Hematopoietic multipotent progenitor cell treated with erythropoietin and hydrocortisone succinate and interleukin-3 and kit ligand, for 6 days (in vitro differentiated cells): ENCODE measurements at regions not wholly inside any gene's neighbourhood (a gene's known extent, or its start where the extent isn't known, plus 50 kb on each side); places are given as distances from the start of the nearest gene placed in this dataset.

Experiments
- DNase-seq: peaks from one replicate; pipeline ENCODE4 v3.0.0-alpha.2; 2015

DNA sequence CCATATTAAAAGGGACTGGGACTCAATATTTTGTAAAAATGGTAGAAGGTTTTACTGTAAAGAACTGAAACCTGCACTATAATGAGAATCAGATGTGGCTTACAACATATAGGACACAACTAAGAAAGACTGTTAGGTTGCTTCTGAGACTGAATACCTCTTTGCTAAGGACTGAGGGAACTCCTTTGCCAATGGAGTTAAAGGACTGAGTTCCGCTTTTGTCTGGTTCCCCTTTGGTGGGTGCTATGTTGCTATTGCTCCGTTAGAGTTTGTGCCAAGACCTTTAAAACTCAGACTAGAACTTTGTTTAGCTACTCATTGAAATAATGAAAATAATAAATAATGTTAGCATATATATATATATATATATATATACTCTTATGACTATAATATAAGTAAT lies 147.8 kb upstream of the KCNMB2 start:
- no peak for DNase-seq

DNA sequence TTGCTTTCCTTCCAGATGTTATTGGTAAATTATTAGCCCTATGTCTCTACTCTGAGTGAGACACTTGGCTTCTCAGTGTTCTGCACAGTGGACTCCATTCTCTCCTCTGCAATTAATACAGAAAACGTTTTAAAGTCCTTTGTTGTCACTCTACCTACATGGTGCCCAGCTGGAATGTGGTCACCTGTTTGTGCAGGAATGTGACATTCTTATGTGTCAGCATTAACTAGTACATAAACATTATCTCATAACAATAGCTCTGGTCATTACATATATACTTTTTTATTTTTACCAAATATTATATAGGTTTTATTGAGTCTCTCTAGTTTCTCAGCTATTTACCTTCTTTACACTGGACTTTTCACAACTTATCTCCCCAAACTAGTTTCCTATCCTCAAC lies 147.0 kb upstream of the KCNMB2 start:
- DNase-seq: no peak

DNA sequence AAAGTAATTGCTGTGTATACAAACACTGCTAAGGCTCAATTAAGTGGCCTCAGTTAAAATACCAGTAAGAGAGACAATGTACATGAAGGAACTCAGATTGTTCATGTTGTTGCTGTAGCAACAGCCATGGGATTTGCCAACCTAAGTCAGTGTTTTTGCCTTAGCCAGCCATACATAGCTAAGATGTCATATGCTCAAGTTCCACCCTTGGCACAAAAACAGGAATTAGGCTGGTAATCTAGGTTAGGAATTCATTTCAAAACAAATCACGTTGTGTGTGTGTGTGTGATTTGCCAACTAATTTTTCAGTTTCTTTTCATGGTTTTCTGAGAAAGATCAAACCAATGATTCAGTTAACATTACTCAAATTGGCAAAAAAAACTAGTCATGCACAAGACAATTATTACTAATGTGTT lies 143.7 kb upstream of the KCNMB2 start:
- no peak for DNase-seq

DNA sequence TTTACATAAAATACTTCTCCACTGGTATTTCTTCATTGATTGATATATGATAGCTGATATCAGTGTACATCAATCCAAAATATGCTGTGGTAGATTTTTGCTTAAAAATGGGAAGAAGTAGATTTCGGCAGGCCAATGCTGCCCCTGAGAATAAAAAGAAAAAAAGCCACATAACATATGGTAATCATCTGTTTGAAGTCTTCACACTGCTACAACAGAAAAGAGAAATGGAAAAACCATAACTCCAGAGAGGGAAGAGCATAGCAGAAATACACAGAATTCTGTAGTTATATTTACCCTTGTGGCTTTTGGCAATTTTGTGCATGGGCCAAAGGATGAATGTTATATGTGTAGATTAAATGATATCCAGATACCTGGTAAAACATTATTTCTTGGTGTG lies 143.1 kb upstream of the KCNMB2 start:
- DNase-seq: no peak

DNA sequence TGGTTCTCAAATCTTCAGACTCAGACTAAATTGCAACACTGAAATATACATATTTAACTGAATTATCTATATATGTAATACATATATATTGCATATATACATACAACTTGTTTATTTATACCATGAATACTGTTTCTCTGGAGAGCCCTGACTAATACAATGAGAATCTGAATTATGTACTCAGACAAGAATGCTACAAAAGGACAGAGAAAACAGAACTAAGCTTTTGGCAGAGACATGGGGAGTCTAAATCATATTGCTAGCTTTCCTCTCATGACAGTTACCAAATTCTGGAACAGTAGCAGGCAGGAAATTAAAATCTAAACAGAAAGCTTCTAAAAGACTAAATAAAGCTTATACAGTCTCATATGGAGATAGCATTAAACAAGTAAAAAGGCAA lies 142.4 kb upstream of the KCNMB2 start:
- DNase-seq: no peak

DNA sequence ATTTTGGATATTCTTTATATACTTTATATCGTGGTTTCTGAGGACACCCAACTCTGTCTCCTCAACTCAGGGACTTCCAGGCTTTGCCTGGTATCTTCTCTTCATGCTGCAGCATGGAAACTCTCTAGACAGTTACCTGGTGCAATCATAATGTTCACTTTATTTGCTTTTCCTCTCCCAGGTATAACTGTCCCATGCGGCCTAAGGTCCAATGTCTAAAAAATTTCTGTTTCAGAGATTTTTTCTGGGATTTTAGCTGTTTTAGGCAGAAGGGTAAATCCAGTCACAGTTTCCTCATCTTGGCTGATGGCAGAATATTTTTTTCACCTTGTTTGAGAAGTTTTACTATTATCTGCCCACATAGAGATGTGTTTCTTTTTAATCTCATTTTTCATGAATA lies 139.9 kb upstream of the KCNMB2 start:
- no peak for DNase-seq

DNA sequence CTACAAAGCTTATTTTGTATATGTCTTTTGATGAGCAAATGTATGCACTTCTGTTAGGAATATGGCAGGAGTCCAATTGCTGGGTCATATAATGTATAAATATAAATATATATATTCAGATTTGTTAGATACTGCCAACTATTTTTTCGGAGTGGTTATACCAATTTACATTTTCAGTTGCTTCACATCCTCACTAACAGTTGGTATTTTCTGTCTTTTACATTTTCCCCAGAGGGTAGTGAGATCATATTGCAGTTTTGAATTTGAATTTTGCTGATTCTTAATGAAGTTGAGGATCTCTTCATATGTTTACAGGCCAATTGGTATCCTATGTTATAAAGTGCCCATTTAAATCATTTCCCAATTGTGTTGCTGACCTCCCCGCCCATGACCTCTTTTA lies 139.0 kb upstream of the KCNMB2 start:
- no peak for DNase-seq

DNA sequence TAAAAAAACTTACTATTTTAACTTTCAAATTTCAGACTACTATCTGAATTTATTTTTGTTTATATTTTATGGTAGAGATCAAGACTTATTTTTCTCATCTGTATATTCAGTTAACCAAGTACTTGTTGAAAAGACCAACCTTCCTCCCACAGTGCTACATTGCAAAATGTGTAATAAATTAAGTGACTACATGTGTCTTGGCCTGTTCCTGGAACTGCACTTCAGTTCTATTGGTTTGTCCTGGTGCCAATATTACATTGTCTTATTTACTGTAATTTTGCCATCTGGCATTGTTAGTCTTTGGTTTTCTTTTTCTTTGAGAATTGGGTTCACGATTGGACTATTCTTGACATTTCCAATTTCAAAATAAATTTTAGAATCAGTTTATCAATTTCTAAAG lies 138.4 kb upstream of the KCNMB2 start:
- no peak for DNase-seq

DNA sequence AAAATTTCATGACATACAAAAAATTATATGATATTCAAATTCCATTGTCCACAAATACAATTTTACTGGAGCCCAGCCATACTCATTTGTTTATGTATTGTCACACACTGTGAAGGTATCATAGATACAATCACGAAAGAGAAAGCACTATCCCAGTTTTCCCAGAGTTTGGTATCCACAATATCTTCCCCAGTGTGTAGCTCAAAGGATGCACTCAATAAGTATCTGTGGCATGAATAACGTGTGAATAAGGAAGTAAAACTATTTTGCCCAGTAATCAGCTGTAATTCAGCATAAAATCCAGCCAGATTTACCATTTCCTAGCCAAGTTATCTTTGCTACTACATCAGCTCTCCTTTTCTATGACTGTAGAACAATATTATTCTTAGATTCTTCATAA lies 131.3 kb upstream of the KCNMB2 start:
- no peak for DNase-seq

DNA sequence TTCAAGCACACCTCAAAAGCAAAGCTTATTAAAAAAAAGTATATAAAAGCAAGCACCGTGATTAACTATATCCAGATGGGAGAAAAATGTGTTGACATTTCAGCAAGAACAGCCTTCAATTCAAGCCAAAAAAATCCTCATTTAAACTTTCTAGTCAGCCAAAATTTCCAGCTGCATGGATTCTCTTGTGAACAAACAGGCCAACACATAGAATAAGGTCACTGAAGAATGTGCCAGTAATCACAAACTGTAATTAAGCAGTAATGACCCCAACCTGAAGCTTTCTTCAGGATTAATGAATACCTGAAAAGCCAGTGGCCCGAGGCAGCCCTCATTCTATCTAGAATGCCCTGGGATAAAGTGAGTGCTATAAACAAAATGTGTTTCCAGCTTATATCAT lies 130.7 kb upstream of the KCNMB2 start:
- DNase-seq: no peak

DNA sequence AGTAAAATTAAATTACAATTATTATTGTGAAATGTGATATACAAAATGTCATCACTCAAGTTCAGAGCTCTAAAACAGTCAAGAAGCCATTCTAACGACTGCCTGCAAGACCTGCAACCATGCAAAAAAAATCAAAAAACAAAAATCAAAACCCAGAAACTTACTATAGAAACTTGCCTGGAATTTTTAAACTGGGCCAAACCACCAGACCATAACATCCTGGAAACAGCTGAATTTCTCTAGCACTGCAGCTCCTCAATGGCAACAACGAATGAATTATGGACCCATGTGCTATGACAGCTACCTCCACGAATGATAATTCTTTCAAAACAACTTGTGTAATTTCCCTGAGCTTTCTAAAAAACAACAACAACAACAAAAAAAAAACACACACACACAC lies 130.0 kb upstream of the KCNMB2 start:
- DNase-seq: no peak

DNA sequence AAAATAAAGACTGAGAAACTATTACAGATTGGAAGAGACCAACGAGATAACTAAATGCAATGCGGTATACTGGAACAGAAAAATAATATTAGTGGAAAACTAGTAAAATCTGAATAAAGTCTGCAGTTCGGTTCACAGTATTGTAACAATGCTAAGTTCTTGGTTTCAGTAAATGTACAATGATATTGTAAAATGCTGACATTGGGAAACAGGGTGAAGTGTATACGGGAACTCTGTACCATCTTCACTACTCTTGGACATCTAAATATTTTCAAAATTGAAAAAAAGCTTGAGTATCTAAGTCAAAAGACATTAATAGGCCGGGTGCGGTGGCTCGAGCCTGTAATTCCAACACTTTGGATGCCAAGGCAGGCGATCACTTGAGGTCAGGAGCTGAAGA lies 120.9 kb upstream of the KCNMB2 start:
- DNase-seq: no peak

DNA sequence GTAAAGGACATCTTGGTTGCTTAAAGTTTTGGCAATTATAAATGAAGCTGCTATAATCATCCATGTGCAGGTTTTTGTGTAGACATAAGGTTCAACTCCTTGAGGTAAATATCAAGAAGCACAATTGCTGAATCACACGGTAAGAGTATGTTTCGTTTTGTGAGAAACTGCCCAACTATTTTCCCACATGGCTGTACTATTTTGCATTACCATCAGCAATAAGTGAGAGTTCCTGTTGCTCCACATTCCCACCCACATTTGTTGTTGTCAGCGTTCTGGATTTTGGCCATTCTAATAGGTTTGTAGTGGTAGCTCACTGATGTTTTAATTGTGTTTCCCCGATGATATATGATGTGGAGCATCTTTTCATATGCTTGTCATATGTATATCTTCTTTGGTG lies 118.5 kb upstream of the KCNMB2 start:
- no peak for DNase-seq

DNA sequence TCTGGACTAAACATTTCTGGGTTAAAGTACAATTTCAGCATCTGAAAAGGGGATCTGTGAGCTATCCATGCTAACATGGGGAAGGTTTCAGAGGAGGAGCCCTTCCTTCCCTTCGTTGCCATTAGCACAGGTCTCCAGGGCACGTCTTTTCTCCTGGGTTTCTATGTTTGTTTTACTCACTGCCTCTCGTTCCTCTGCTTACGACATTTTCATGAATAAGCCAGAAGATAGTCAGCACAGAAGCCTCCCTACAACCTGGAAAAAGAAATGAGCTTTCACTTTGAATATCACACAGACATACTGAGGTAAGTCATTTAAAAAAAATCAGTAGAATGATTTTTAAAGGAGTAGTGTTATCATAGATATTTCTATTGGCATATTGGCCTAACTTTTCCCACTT lies 117.2 kb upstream of the KCNMB2 start:
- no peak for DNase-seq

DNA sequence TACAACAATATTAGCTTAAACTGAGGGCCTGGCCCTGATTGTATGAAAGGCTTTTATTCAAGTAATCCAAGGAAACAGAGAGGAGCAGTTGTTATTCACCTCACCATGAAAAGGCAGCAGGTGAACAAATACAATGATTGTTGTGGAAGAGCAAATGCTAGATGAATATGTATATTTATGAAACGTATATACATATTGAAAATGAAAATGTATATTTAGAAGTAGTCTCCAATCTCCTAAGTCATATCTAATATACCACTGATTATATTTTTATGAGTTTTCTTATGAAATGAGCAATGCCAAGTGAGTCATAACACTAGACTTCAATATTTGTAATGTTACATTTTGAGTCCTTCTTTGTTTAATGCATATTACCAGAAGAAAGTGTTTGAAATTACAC lies 116.2 kb upstream of the KCNMB2 start:
- DNase-seq: no peak

DNA sequence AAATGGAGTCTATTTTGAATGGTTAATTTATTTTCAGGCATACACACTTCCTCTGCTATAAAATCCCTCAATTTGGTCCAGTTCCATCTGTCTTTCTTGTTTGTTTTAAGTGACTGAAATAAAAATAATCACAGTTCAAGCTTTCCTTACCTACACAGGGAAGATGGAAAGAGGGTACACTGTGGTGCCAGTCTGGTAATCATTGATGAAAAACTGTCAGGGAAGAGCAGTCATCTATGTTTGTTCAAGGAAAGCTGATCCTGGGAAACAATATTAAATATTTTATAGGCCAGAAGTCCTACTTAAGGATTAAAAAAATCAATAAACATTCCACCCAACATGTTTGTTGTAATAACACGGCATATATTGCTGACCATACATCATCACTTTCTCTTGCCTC lies 115.2 kb upstream of the KCNMB2 start:
- no peak for DNase-seq

DNA sequence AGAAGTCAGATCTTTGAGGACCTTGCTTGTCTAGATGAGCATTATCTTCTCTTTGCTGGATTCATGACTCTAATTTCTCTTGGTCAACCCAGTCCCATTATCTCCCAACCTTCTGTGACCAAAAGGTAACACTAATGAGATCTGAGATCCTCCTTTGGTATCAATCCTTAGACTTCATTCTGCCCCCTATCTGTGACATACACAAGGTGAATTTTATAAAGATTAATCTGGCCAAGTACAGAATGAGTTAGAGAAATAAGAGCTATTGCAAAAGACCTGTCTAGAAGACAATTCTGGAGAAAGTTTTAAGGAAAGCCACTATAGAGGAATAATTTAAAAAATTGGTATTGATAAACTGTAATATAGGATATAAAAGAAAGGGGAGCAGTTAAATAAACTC lies 113.8 kb upstream of the KCNMB2 start:
- DNase-seq: peak; percentile 5

DNA sequence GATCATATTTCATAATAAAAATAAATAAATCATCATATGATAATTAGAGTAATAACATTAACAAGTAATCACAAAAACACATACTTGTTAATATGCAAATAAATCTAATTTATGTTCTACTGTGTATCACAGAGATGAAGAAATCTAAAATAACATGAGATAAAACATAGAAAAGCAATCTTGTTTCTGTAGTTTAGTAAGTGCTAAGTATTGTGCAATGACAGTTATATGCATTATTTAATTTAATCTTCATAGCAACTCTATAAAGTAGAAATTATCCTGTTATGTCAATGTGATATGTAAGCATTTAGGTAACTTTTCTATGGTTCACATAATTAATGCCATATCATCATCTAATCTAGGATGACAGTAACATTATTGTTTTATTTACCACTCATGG lies 108.2 kb upstream of the KCNMB2 start:
- no peak for DNase-seq

DNA sequence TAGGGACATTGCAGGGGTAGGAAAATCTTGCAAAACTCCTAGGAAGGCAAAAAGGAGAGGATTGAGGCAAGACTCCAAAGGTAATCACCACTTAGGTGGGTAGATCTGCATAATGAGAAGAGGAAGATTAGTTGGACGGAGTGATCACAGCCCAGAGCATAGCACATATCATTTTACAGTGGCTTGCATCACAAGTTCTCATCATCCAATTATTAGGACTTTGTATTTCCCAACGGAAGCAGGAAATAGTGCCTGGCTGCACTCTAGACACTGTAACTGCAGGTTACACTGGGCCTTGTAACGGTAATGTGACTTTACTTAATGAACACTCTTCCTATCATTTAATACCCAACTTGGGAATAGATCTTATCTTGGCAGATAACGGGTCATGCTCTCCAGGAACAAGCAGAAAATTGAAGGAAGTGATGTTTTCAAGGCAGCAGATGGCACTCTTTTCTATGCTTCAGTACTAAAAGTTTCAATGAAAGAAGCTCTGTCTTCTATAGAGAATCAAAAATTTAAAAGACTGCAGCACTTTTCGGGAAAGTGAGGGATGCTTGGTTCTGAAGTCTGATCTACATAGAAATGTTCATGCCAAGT lies 101.9 kb upstream of the KCNMB2 start:
- DNase-seq: no peak

DNA sequence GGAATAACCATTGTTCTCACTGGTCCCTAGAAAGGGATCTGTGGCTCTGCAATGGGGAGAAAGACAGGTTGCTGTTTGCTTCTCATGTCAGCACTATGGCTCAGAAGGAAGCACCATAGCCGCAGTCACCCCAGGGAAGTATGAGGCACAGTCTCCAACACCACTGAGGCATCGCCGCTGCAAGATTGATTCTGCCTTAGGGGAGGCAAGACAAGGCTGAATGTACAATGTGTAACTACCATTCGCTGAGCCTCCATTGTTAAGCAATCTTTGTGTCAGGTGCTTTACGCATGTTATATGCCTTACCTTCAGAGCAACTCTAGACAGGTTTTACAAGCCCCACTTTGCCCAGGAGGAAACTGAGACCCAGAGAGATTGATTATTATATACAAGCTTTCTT lies 100.7 kb upstream of the KCNMB2 start:
- no peak for DNase-seq

DNA sequence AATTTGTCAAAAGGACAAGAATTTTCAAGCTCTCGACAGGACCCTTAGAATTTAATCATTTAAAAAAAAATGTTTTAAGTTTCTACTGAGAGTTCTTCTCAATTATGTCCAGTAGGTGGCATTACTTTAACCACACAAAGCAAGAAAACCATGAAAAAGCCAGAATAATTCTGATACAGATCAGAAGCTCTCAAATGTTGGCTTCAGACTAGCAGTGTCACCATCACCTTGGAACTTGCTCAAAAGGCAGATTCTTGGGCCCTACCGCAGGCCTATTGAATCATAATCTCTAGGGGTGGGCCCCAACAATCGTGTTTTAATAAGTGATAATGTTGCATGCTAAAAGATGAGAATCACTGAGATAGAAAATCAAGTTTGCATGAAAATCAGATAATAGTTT lies 99.5 kb upstream of the KCNMB2 start:
- peak; percentile 77 for DNase-seq

DNA sequence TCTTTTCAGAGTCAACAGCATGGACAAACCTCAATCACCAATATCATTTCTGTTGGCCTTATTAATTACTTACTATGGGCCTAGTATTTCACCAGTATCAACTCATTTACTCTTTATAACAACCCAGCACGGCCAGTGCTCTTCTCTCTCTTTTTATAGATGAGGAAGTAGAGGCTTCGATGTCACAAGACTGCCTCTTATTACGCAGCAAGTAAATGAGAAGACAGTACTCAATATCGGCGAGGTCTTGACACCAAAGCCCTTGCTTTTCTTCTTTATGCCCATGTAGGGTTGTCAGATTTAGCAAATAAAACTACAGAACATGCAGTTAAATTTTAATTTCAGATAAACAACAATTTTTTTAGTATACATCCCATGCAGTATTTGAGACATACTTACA lies 99.0 kb upstream of the KCNMB2 start:
- peak; percentile 50 for DNase-seq

DNA sequence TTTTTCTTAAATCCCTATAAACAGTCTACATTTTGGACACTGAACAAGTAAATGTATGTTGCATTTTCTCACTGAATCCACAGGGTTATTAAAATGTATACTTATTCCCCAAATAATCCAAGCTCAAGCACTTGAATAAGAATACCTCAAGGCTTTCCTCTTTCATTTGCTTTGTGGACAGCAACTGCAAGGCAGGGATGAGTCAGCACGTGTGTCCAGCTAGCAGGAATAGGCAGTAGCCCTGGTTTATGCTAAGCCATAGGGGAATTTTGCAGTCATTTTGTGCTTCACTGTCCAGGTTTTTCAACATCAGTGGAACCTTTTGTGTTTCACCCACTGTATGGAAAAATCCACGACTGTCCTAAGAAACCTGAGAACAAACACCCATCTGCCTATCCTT lies 96.7 kb upstream of the KCNMB2 start:
- no peak for DNase-seq

DNA sequence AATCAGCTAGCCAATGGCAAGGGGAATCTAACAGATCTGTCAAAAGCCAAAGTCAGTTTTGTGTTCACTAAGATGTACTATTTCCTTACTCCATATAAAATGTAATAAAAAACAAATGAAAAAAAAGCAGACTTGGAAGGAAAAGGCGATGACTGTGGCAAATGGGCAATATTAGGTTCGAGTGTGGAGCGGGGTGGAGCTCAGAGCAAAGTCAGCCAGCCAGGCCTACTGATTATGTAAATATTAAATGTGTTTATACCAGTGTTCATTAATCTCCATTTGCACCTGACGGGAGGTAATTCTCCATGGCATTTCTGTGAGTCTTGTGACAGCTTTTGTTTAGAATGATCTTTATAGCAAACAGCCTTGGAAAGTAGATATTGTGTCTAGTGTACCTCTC lies 96.2 kb upstream of the KCNMB2 start:
- DNase-seq: no peak

DNA sequence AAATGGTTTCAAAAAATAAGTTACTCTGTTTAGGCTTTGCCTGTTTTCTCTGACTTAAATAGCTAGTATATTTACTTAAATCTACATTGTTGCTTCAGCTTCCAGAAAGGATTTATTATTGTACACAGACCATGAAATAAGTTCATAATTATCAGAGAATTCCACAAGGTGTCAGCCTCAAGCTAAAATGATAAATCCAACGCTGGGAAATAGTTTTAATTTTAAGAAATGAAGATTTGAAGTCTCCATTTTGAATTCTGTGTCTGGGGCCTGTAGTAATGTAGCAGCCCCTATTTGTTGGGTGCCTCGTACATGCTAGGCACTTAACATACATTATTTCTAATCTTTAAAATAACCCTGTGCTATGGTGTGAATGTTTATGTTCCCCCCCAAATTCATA lies 92.6 kb upstream of the KCNMB2 start:
- peak; percentile 3 for DNase-seq

DNA sequence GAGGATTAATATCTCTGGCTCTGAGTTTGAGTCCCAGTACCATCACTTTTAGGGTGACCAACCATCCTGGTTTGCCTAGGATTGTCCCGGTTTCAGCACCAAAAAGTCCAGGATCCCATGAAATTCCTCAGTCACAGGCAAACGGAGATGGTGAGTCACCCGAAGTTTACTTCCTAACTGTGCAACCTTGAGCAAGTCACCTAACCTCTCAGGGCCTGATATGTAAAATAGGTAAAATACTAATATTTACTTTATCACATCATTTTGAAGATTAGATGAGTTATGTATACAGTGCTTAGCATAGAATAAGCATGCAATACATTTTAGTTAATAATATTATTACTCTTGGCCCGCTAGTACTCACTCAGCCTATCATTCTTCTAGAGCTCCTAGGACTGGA lies 91.1 kb upstream of the KCNMB2 start:
- no peak for DNase-seq
